ENCODE measurements at regions not wholly inside any gene's neighbourhood (a gene's known extent, or its start where the extent isn't known, plus 50 kb on each side); places are given as distances from the start of the nearest gene placed in this dataset.

- H3K4me3 Mint-ChIP-seq (ENCODE audit: unreplicated experiment), result no peak overlapping the region
- DNase-seq (ENCODE audit: extremely low spot score, unreplicated experiment), result no peak
- H3K27ac Mint-ChIP-seq (ENCODE audit: unreplicated experiment), result no peak overlapping the region
- H3K36me3 Mint-ChIP-seq (ENCODE audit: unreplicated experiment), result no peaks in the 10 kb centered on the region
- peaks cover 5% of the 10 kb centered on the region for H3K4me1 Mint-ChIP-seq (ENCODE audit: unreplicated experiment)
- H3K9me3 Mint-ChIP-seq (ENCODE audit: unreplicated experiment), result no peaks in the 10 kb centered on the region
- H3K27me3 Mint-ChIP-seq (ENCODE audit: unreplicated experiment), result no peaks in the 10 kb centered on the region
- no peak for TF ChIP-seq CTCF (IDR thresholded peaks at IDR 0.05)
These were observed 88.7 kb downstream of the UGCG start for GRCh38 chr9:111985315-111985714.

- Mint-ChIP-seq H3K4me1 (ENCODE audit: unreplicated experiment) (peaks cover 5% of the 10 kb centered on the region), H3K27ac (ENCODE audit: unreplicated experiment) (peak overlapping the region; percentile 56), H3K27me3 (ENCODE audit: unreplicated experiment) (no peaks in the 10 kb centered on the region), H3K4me3 (ENCODE audit: unreplicated experiment) (no peak overlapping the region), H3K9me3 (ENCODE audit: unreplicated experiment) (peaks cover 3% of the 10 kb centered on the region), H3K36me3 (ENCODE audit: unreplicated experiment) (no peaks in the 10 kb centered on the region)
- TF ChIP-seq CTCF (IDR thresholded peaks at IDR 0.05), result no peak
- DNase-seq (ENCODE audit: extremely low spot score, unreplicated experiment), result no peak
These were observed 89.5 kb downstream of the UGCG start for GRCh38 chr9:111986035-111986556.

All from osteocyte (in vitro differentiated cells).